ENCODE measurements at regions not wholly inside any gene's neighbourhood (a gene's known extent, or its start where the extent isn't known, plus 50 kb on each side); places are given as distances from the start of the nearest gene placed in this dataset.
"Not testable (repeated sequence)": the region's sequence is repeated elsewhere in the genome, so short reads cannot be mapped to it uniquely, and the experiment has no call there.

GRCh38 chr6:140775061-140775460, 1357.7 kb upstream of the GJE1 start:
- DNase-seq (ENCODE audit: low read depth, low spot score), result no peak

DNA sequence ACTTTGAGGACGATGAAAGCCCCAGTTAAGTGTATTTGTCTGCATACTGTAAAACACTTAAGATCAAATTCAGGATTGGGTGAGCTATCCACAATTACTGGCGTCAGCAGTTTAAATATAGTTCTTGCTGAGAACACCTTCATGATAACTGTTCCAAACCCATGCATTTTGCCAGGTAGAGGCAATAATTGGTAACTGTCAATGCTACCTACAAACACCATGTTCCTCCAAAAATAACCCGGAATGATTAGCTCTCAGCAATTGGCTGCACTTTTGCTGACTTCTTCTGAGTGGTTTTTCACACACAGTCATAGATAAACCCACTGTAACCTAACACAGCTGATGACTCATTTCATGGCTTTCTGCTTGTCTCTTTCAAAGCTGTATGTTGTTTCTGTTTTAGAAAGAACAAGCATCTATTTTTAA, 1358.6 kb upstream of the GJE1 start:
- peak; percentile 53 for DNase-seq (ENCODE audit: low read depth, low spot score)

DNA sequence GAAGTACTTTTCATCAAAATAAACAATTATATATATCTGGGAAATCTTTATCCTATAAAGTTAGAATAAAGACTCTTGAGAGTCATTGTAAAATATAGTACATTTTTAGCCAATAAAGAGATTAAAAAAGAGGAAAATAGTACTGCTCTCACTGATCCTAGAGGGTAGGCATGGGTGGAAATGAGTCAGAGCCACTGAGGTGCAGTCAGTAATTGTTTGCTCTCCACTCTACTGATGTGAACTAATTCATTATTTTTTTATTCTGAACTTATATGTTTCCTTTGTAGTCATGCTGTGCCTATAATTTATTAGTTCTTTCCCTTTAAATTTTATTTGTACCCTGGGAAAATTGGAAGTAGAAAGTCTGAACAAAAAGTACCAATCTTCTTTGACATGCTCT, 1359.4 kb upstream of the GJE1 start:
- DNase-seq (ENCODE audit: low read depth, low spot score), result no peak

GRCh38 chr6:140772576-140772975, 1360.1 kb upstream of the GJE1 start:
- DNase-seq (ENCODE audit: low read depth, low spot score), result no peak

DNA sequence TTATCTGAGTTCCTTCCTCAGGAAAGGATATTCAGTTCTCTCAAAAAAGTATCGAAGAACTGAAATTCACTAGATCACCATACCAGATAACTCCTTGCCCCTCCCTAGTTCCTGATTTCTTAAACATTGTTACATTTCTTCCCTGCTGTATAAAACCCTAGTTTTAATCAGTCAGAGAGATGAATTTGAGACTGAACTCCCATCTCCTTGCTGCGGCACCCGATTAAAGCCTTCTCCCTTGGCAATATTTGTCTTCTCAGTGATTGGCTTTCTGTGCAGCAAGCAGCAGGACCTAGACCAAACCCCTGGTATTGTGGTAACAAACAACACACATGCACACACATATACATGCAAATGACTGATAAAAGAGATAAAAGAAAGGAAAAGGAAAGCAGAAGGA, 1364.6 kb upstream of the GJE1 start:
- no peak for DNase-seq (ENCODE audit: low read depth, low spot score)

GRCh38 chr6:140766999-140767398, 1365.7 kb upstream of the GJE1 start:
- no peak for DNase-seq (ENCODE audit: low read depth, low spot score)

DNA sequence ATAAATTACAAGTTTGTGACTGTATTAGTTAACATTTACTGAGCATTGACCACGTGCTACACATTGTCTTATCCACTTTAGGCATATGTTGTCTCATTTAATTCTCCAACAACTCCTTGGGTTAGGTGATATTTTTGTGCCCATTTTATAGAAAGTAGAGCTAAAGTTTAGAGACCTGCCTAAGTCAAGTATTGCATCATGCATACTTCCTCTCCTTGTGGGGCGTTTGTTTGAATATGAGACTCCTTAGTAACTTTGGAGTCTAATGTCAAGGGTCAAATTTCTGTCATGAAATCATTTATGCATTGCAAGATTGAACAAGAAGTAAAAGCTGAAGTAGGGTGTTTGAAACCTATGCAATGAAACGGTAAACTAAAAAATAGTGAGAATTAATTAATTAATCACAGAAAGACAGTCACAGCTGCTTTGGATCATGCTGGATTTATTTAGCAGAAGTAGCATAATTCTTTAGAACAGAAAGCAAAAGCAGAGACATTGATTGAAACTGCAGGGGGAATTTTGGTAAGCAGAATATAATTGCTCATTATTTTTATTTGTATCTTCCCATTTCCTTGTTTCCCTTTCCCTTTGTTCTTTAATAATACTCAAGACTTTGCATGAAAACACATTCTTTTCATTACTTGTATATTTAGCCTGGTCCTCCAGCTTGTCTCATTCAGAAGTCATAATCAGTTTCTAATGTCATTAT, 1374.4 kb upstream of the GJE1 start:
- DNase-seq (ENCODE audit: low read depth, low spot score), result no peak

GRCh38 chr6:140752234-140752633, 1377.8 kb upstream of the CITED2 start:
- DNase-seq (ENCODE audit: low read depth, low spot score), result no peak

GRCh38 chr6:140747114-140747513, 1372.7 kb upstream of the CITED2 start:
- no peak for DNase-seq (ENCODE audit: low read depth, low spot score)

- DNase-seq (ENCODE audit: low read depth, low spot score), result no peak
Observed at GRCh38 chr6:140744659-140745320, 1370.3 kb upstream of the CITED2 start.

GRCh38 chr6:140736231-140736630, 1361.8 kb upstream of the CITED2 start:
- peak; percentile 61 for DNase-seq (ENCODE audit: low read depth, low spot score)

- no peak for DNase-seq (ENCODE audit: low read depth, low spot score)
Observed at GRCh38 chr6:140732991-140733390, 1358.5 kb upstream of the CITED2 start.

GRCh38 chr6:140732155-140732554, 1357.7 kb upstream of the CITED2 start:
- DNase-seq (ENCODE audit: low read depth, low spot score), result no peak

GRCh38 chr6:140731741-140732140, 1357.3 kb upstream of the CITED2 start:
- DNase-seq (ENCODE audit: low read depth, low spot score), result no peak

DNA sequence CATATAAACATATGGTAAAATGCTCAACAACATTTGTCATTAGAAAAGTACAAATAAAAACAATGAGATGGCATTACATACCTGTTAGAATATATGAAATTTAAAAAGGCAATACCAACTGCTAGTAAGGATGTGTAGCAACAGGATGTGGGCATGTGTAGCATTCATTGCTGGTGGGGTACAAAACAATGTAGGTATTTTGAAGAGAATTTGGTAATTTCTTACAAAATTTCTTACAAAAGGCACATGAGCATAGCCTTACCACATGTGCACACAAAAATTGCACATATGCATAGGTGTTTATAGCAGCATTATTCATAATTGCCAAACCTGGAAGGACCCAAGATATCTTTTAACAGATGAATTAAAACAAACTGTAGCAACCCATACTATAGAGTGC, 1355.1 kb upstream of the CITED2 start:
- DNase-seq (ENCODE audit: low read depth, low spot score), result no peak

DNA sequence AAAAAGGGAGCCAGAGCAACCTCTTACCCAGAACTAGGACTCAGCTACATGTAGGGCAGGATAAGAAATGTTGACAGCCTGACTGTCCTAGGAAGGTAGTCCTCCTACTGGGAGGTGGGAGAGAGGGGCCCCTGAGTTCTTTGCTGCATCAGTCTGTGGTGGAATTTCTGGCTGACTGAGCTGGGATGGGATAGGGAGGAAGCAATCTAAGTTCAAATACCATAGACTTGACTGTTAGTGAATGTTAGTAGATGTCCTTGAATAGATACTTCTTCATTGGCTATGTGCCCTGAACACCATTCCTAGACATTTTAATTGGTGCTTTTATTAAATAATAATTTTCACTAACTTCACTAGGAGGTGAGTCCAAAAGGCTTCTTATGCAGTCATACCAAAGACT, 1343.6 kb upstream of the CITED2 start:
- no peak for DNase-seq (ENCODE audit: low read depth, low spot score)

GRCh38 chr6:140713495-140713894, 1339.0 kb upstream of the CITED2 start:
- DNase-seq (ENCODE audit: low read depth, low spot score), result no peak

DNA sequence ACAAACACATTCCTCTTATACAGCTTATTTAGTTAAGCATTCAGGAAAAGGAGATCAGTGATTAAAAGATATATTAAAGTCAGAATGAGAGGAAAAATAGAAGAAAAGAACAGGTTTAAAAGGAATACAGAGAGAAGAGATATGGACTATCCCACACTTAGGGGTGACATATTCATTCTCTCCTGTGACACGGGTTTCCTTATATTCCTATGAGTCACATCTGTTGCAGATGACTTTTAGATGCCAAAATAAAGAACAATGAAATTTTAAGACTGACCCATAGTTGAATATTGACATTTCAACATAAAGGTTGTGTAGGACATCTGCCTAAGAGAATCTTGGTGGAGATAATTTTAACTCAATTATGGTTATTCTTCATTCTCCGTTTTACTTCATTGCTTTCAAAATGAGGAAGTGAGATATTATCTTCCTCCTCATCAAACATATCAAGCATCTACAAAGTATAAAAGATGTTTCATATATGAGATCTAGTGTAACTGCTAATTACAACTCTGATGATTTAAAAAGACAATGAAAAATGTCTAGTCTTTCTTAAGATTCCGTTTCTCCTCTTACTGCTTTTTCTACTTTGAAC, 1336.7 kb upstream of the CITED2 start:
- DNase-seq (ENCODE audit: low read depth, low spot score), result no peak

DNA sequence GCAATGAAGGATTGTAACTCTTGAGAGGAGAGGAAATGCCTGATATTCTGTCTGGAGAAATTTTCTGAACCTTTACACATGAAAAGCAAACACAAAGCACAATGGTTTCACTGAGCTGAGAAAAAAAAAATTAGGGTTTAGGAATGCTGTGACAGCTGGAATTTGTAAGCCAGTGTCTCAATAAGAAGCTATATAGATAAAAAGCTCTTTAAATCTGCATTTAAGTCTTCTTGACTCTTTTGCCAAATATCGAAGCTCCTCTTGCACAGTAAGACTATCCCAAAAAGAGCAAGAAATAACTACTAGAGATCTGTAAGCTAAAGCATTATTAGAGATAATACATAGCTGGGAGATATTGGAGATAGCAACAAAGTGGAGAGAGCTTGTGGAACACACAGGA, 1334.0 kb upstream of the CITED2 start:
- no peak for DNase-seq (ENCODE audit: low read depth, low spot score)

DNA sequence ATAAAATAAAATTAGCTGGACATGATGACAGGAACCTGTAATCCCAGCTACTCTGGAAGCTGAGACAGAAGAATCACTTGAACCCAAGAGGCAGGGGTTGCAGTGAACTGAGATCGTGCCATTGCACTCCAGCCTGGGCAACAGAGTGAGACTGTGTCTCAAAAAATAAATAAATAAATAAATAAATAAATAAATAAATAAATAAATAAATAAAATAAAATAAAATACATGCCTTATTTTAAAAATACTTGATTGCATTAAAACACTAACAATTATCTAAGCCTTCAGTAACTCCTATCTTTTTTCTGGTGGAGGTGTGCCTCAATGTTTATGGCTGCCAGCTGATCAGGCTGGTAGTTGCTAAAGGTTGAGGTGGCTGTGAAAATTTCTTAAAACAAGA, 1329.6 kb upstream of the CITED2 start:
- DNase-seq (ENCODE audit: low read depth, low spot score), result not testable (repeated sequence)

DNA sequence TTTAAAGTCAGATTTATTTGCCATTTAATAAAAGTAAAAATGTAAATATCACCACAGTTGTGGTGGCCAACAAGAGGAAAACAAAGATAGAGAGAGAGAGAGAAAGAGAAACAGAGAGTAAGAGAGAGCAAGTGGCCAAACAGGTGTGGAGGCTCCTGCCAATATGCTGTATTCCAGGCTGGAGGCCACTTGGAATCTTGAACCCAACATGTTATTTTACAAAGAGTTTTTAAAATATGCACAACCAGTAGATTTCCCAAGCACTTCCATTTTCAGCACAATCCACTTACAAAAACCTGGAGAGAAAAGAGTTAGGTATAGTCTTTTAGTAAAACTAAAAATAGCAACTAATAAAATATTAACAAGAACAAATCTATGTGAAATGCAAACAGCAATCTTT, 1323.1 kb upstream of the CITED2 start:
- no peak for DNase-seq (ENCODE audit: low read depth, low spot score)

GRCh38 chr6:140684776-140685550, 1310.5 kb upstream of the CITED2 start:
- peak; percentile 17 for DNase-seq (ENCODE audit: low read depth, low spot score)

Measured in smooth muscle cell of the brain vasculature (primary cell).